Rectal smooth muscle tissue (tissue), 1 donor: ENCODE measurements at regions not wholly inside any gene's neighbourhood (a gene's known extent, or its start where the extent isn't known, plus 50 kb on each side); places are given as distances from the start of the nearest gene placed in this dataset.
A peak's percentile ranks its signal among the peaks of the same experiment; 100 is the strongest.
"Not testable (repeated sequence)": the region's sequence is repeated elsewhere in the genome, so short reads cannot be mapped to it uniquely, and the experiment has no call there.

Experiments
- H3K27ac ChIP-seq: one replicate; pipeline ENCODE4 v1.7.0; 2013; ENCODE audit warnings: low read depth, low read length, inconsistent platforms
- H3K27me3 ChIP-seq: one replicate; pipeline ENCODE4 v1.7.0; 2013; ENCODE audit warnings: low read length; ENCODE audit not compliant: control insufficient read depth, insufficient read depth
- H3K36me3 ChIP-seq: one replicate; pipeline ENCODE4 v1.7.0; 2013; ENCODE audit warnings: low read length; ENCODE audit not compliant: control insufficient read depth, insufficient read depth
- H3K4me1 ChIP-seq: one replicate; pipeline ENCODE4 v1.7.0; 2013; ENCODE audit warnings: low read length; ENCODE audit not compliant: control insufficient read depth, insufficient read depth
- H3K4me3 ChIP-seq: one replicate; pipeline ENCODE4 v1.7.0; 2013; ENCODE audit warnings: low read length
- H3K9ac ChIP-seq: one replicate; pipeline ENCODE4 v1.7.0; 2013; ENCODE audit warnings: low read length

- Histone ChIP-seq H3K36me3 (no peaks in the 10 kb centered on the region), H3K27me3 (peaks cover 5% of the 10 kb centered on the region), H3K27ac (no peak overlapping the region), H3K4me1 (no peaks in the 10 kb centered on the region), H3K9ac (no peak overlapping the region), H3K4me3 (no peak overlapping the region)
These were observed 162.9 kb downstream of the ACTR3B start for GRCh38 chr7:152922318-152923081.

- Histone ChIP-seq H3K36me3 (no peaks in the 10 kb centered on the region), H3K27me3 (peaks cover 5% of the 10 kb centered on the region), H3K4me3 (no peak overlapping the region), H3K27ac (no peak overlapping the region), H3K4me1 (no peaks in the 10 kb centered on the region), H3K9ac (no peak overlapping the region)
These were observed 164.2 kb downstream of the ACTR3B start for GRCh38 chr7:152923711-152924110.

- peaks cover 5% of the 10 kb centered on the region for H3K27me3 ChIP-seq
- no peaks in the 10 kb centered on the region for H3K4me1 ChIP-seq
- no peaks in the 10 kb centered on the region for H3K36me3 ChIP-seq
- H3K9ac ChIP-seq: no peak overlapping the region
- H3K27ac ChIP-seq: no peak overlapping the region
- H3K4me3 ChIP-seq: no peak overlapping the region
These were observed 164.7 kb downstream of the ACTR3B start for GRCh38 chr7:152924238-152924637.

GRCh38 chr7:152924826-152925411 is 165.4 kb downstream of the ACTR3B start:
- Histone ChIP-seq H3K4me1 (no peaks in the 10 kb centered on the region), H3K27me3 (peaks cover 5% of the 10 kb centered on the region), H3K9ac (no peak overlapping the region), H3K4me3 (peak overlapping the region; percentile 44), H3K36me3 (no peaks in the 10 kb centered on the region), H3K27ac (no peak overlapping the region)

GRCh38 chr7:152925412-152926147 is 166.0 kb downstream of the ACTR3B start:
- no peak overlapping the region for H3K27ac ChIP-seq
- peak overlapping the region; percentile 44 for H3K4me3 ChIP-seq
- no peaks in the 10 kb centered on the region for H3K36me3 ChIP-seq
- peaks cover 5% of the 10 kb centered on the region for H3K27me3 ChIP-seq
- H3K4me1 ChIP-seq: no peaks in the 10 kb centered on the region
- no peak overlapping the region for H3K9ac ChIP-seq

- Histone ChIP-seq H3K4me1 (no peaks in the 10 kb centered on the region), H3K27me3 (no peaks in the 10 kb centered on the region), H3K36me3 (no peaks in the 10 kb centered on the region), H3K27ac (no peak overlapping the region), H3K4me3 (no peak overlapping the region), H3K9ac (no peak overlapping the region)
These were observed 172.1 kb downstream of the ACTR3B start for GRCh38 chr7:152931633-152932032.

- no peak overlapping the region for H3K27ac ChIP-seq
- no peaks in the 10 kb centered on the region for H3K4me1 ChIP-seq
- H3K4me3 ChIP-seq: no peak overlapping the region
- no peak overlapping the region for H3K9ac ChIP-seq
- no peaks in the 10 kb centered on the region for H3K36me3 ChIP-seq
- H3K27me3 ChIP-seq: no peaks in the 10 kb centered on the region
These were observed 177.7 kb downstream of the ACTR3B start for GRCh38 chr7:152937282-152937681.

GRCh38 chr7:152946616-152947015 is 187.1 kb downstream of the ACTR3B start:
- H3K4me3 ChIP-seq, H3K36me3 ChIP-seq, H3K9ac ChIP-seq, H3K27ac ChIP-seq, H3K27me3 ChIP-seq, H3K4me1 ChIP-seq: not testable (repeated sequence)

GRCh38 chr7:152947686-152948085 is 188.1 kb downstream of the ACTR3B start:
- Histone ChIP-seq H3K9ac (no peak overlapping the region), H3K36me3 (no peaks in the 10 kb centered on the region), H3K4me3 (no peak overlapping the region), H3K27me3 (no peaks in the 10 kb centered on the region), H3K27ac (no peak overlapping the region), H3K4me1 (no peaks in the 10 kb centered on the region)

GRCh38 chr7:152949253-152949652 is 189.7 kb downstream of the ACTR3B start:
- no peak overlapping the region for H3K4me3 ChIP-seq
- no peaks in the 10 kb centered on the region for H3K36me3 ChIP-seq
- H3K27ac ChIP-seq: no peak overlapping the region
- H3K4me1 ChIP-seq: no peaks in the 10 kb centered on the region
- no peak overlapping the region for H3K9ac ChIP-seq
- H3K27me3 ChIP-seq: no peaks in the 10 kb centered on the region

GRCh38 chr7:152949790-152950189 is 190.2 kb downstream of the ACTR3B start:
- Histone ChIP-seq H3K4me1 (no peaks in the 10 kb centered on the region), H3K4me3 (no peak overlapping the region), H3K9ac (no peak overlapping the region), H3K27me3 (no peaks in the 10 kb centered on the region), H3K36me3 (no peaks in the 10 kb centered on the region), H3K27ac (no peak overlapping the region)

GRCh38 chr7:152956006-152956405 is 196.5 kb downstream of the ACTR3B start:
- Histone ChIP-seq H3K27me3 (no peaks in the 10 kb centered on the region), H3K36me3 (no peaks in the 10 kb centered on the region), H3K4me1 (no peaks in the 10 kb centered on the region), H3K27ac (no peak overlapping the region), H3K9ac (no peak overlapping the region), H3K4me3 (no peak overlapping the region)
